GM18858 (cell line): ENCODE measurements at regions not wholly inside any gene's neighbourhood (a gene's known extent, or its start where the extent isn't known, plus 50 kb on each side); places are given as distances from the start of the nearest gene placed in this dataset.
A peak's percentile ranks its signal among the peaks of the same experiment; 100 is the strongest.

Experiments
- ATAC-seq: cut with Tn5 transposase; IDR thresholded peaks from one replicate; pipeline ENCODE4 v1.9.1; 2021; ENCODE audit not compliant: unreplicated experiment

GRCh38 chr13:95445131-95445530, 107.4 kb upstream of the CLDN10 start:
- no peak for ATAC-seq

DNA sequence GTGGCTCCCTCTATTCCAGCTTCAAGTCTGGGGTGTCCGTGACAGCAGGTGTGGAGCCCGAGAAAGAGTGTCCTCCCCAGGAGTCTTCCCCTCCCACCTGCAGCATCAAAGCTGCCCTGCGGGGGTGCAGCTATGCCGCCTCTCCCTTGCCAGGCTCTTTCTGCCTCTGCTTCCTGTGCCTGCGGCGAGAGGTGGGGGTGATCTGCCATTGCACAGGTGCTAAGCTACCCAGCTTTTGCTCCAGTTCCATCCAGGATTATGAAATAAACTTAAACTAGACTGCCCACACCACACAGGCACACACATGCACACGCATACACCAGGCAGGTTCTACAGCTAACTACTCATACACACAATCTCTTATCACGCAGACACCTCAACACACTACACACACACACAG, 104.7 kb upstream of the CLDN10 start:
- ATAC-seq, result no peak

DNA sequence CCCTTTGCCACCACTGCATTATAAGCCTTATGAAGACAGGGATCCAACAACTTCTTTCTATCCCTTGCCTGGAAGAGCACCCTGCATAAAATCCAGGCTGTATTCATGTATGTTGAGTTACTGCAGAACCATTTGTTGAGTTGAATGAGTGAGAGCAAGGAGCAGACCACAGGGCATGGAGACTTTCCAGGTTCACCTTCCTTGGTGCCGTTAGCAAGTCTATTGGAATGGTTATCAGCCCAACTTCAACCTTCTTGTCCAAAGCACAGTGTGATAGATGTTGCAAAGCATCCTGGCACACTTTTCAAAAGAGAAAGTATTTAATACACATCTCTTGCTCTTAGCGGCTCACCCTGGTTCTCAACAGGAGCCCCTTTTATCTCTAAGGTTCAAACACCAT, 100.9 kb upstream of the CLDN10 start:
- ATAC-seq, result no peak

DNA sequence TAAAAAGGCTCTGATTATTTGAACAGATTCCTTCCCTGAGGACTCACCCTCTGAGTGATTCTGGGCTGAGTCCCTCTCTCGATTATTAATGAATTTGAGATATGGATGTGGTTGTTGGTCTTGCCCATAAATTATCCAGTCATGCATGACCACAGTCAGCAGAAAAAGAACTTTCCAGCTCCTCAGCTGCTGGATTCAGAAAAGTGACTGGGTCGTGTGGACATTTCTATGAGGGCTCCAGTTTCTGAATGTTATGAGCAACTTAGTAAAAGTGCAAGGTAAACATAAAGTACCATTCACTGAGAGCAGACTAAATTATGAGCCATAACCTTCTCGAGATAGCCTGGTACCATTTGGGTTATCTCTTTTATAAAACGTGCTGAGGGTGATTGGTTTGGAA, 100.1 kb upstream of the CLDN10 start:
- no peak for ATAC-seq

DNA sequence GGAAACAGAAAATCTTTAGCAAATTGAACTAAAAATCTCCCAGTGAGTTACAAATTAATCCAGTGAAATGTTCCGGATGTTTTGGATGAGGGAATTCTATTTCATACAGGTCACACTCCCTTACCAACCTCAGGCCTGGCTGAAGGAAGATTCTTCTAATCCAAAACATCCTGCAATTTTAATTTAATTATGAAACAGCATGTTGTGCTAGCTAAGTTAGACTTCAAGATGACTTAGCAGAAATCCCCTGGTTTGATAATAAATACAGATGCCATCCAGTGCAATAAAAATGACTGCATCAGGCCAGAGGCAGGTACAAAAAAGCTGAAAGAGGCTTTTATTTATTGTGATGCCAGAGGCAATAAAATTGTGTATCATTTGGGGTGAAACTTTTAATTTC, 96.7 kb upstream of the CLDN10 start:
- no peak for ATAC-seq

GRCh38 chr13:95456815-95457214, 95.7 kb upstream of the CLDN10 start:
- no peak for ATAC-seq

GRCh38 chr13:95457294-95457693, 95.2 kb upstream of the CLDN10 start:
- ATAC-seq, result peak; percentile 100

GRCh38 chr13:95462801-95463200, 89.7 kb upstream of the CLDN10 start:
- ATAC-seq, result no peak

GRCh38 chr13:95463531-95463930, 89.0 kb upstream of the CLDN10 start:
- no peak for ATAC-seq

GRCh38 chr13:95470574-95471366, 81.8 kb upstream of the CLDN10 start:
- ATAC-seq, result no peak

DNA sequence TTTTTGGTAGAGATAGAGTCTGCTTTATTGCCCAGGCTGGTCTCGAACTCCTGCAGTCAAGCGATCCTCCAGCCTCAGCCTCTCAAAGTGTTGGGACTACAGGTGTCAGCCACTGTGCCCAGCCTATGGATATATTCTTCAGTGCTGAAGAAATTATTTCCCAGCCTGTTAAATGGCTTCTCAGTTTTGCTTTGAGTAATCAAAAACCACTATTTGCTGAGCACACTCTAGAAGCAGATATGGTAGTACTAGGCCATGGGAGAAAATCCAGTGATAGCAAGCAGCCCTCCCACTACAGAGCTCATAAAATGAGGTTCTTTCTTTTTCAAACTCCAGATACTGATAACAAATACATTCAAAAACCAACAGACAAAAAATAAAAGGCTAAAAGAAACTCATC, 80.6 kb upstream of the CLDN10 start:
- ATAC-seq, result peak; percentile 80

- ATAC-seq, result no peak
Observed at GRCh38 chr13:95474992-95475391, 77.5 kb upstream of the CLDN10 start.

- ATAC-seq, result no peak
Observed at GRCh38 chr13:95477187-95477586, 75.3 kb upstream of the CLDN10 start.

DNA sequence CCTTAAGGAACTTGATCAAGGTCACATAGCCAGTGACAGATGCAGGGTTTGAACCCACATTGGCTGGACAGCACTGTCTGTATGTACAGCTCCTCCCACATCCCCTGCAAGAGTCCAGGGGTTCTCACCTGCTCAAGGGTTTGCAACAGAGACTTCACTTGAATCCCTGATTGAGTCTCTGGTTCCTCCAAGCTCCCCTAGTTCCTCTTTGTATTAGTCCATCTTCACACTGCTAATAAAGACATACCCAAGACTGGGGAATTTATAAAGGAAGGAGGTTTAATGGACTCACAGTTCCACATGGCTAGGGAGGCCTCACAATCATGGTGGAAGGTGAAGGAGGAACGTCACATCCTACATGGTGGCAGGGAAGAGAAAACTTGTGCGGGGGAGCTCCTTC, 72.8 kb upstream of the CLDN10 start:
- peak; percentile 16 for ATAC-seq

- ATAC-seq, result peak; percentile 73
Observed at GRCh38 chr13:95480131-95480545, 72.4 kb upstream of the CLDN10 start.

- ATAC-seq, result no peak
Observed at GRCh38 chr13:95480791-95481780, 71.4 kb upstream of the CLDN10 start.

DNA sequence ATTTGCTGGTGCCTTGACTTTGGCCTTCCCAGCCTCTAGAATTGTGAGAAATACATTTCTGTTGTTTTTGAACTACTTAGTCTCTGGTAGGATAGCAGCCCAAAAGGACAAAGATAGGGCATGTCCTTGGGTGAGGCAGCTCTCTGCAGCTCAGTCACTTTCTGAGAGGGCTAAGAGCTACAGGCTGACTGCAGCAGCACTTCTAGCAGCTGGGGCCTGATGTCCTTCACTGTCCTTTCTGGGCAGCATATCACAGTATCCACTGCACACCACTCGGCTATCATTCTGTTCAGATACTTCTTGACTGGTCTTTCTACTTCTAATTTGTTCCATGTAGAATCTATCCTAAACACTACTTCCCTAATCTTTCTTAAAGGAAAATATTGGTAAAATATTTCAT, 68.5 kb upstream of the CLDN10 start:
- no peak for ATAC-seq

- no peak for ATAC-seq
Observed at GRCh38 chr13:95485045-95485517, 67.4 kb upstream of the CLDN10 start.

GRCh38 chr13:95485518-95486144, 66.9 kb upstream of the CLDN10 start:
- no peak for ATAC-seq

- no peak for ATAC-seq
Observed at GRCh38 chr13:95492044-95492801, 60.3 kb upstream of the CLDN10 start.
